GM06990 (cell line): ENCODE measurements at regions not wholly inside any gene's neighbourhood (a gene's known extent, or its start where the extent isn't known, plus 50 kb on each side); places are given as distances from the start of the nearest gene placed in this dataset.

Experiments used
- DNase-seq: peaks from one replicate; pipeline ENCODE4 v3.0.0-alpha.2; 2011; ENCODE audit not compliant: insufficient read length; ENCODE audit errors: extremely low read depth
- H3K27me3 ChIP-seq: replicated peaks from 2 replicates; pipeline ENCODE4 v1.6.0; 2011; ENCODE audit warnings: low read length; ENCODE audit not compliant: control insufficient read depth, insufficient read depth
- H3K36me3 ChIP-seq: 2 replicates; pipeline ENCODE4 v1.5.1; 2011; ENCODE audit warnings: low read length; ENCODE audit not compliant: control insufficient read depth, insufficient read depth
- H3K4me3 ChIP-seq: replicated peaks from 2 replicates; pipeline ENCODE4 v1.5.1; 2011; ENCODE audit warnings: low read depth, mild to moderate bottlenecking, control low read depth, low read length
- TF ChIP-seq, protein P1 (sequence below): IDR thresholded peaks from 2 replicates; pipeline ENCODE4 v1.5.1; 2011; ENCODE audit warnings: low read length, control low read depth, mild to moderate bottlenecking, inconsistent platforms; ENCODE audit not compliant: insufficient read depth, poor library complexity, severe bottlenecking

DNA sequence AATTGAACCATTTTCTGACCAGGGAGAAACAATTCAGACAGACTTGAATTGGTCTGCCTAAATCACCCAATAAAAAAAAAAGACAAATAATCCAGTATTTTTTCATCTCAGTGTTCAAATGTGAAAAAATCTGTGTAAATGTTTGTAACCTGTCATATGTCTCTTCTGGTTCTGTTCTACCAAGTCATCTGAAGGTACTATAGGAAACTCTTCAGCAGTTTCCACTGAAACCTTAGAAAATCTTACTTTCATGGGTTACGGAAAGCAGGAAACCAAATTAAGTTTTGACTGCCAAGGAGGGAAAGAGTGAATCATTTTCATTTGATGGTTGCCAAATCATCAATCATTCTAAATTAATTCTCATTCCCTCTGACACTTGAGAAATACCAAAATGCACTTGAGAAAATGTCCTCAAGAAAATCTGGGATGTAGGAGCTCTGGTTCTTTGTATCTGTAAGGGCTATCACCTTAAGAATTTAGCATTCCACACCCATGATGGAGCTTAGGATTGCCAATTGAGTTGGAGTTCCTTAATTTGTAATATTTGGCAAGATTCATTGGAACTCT, 278.2 kb upstream of the KCNH8 start:
- H3K4me3 ChIP-seq: no peak overlapping the region
- no peaks in the 10 kb centered on the region for H3K36me3 ChIP-seq
- no peaks in the 10 kb centered on the region for H3K27me3 ChIP-seq
- TF ChIP-seq, protein P1, sequence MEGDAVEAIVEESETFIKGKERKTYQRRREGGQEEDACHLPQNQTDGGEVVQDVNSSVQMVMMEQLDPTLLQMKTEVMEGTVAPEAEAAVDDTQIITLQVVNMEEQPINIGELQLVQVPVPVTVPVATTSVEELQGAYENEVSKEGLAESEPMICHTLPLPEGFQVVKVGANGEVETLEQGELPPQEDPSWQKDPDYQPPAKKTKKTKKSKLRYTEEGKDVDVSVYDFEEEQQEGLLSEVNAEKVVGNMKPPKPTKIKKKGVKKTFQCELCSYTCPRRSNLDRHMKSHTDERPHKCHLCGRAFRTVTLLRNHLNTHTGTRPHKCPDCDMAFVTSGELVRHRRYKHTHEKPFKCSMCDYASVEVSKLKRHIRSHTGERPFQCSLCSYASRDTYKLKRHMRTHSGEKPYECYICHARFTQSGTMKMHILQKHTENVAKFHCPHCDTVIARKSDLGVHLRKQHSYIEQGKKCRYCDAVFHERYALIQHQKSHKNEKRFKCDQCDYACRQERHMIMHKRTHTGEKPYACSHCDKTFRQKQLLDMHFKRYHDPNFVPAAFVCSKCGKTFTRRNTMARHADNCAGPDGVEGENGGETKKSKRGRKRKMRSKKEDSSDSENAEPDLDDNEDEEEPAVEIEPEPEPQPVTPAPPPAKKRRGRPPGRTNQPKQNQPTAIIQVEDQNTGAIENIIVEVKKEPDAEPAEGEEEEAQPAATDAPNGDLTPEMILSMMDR: no peak
- no peak for DNase-seq

DNA sequence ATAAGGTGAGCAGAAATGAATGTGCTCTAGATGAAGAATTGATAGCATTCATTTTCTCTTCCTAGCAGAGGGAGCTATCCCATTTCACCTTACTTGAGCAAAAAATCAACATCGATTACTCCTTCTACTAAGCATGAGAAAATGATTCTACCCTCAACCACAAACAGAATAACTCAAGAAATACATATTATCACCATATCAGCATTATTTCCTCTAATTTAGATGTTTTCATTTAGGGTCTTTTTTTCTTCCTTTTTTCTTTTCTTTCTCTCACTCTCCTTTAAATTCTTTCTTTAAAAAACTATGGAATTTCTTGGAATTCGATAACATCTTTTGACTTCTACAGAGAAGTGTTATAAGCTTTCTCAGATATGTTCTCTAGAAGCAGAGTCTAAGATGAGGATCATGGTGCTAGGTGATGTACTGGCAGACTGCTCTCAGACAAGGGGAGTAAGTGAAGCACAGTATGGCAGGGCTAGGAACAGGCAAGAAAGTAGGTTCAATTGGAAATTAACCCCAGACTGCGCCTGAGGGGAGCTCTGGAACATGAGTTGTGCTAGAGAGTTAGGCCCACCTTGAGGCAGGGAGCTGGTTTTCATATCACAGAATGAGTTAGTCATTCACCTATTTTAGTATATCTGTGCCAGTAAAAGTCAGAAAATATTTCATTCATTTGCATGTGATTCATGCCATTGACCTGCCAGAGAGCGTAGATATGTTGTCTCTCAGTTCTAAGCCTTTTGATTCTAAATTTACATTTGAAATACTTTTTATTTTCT, 279.2 kb upstream of the KCNH8 start:
- H3K27me3 ChIP-seq: no peaks in the 10 kb centered on the region
- TF ChIP-seq, protein P1: no peak
- H3K4me3 ChIP-seq: no peak overlapping the region
- no peaks in the 10 kb centered on the region for H3K36me3 ChIP-seq
- DNase-seq: no peak

DNA sequence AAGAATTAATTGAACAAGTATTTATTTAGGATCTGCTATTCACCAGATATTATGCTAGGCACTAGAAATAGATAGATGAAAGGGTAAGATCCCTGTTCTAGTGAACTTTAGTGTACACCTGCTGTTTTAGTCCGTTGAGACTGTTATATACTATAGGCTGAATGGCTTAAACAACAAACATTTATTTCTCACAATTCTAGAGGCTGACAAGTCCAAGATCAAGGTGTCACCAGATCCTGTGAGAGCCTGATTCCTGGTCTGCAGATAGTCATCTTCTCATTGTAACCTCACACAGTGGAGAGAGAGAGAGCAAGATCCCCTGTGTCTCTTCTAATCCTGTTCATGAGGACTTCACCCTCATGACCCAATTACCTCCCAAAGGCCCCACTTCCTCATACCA, 281.4 kb upstream of the KCNH8 start:
- Histone ChIP-seq H3K27me3 (no peaks in the 10 kb centered on the region), H3K36me3 (no peaks in the 10 kb centered on the region), H3K4me3 (no peak overlapping the region)
- TF ChIP-seq, protein P1: no peak
- DNase-seq: no peak

DNA sequence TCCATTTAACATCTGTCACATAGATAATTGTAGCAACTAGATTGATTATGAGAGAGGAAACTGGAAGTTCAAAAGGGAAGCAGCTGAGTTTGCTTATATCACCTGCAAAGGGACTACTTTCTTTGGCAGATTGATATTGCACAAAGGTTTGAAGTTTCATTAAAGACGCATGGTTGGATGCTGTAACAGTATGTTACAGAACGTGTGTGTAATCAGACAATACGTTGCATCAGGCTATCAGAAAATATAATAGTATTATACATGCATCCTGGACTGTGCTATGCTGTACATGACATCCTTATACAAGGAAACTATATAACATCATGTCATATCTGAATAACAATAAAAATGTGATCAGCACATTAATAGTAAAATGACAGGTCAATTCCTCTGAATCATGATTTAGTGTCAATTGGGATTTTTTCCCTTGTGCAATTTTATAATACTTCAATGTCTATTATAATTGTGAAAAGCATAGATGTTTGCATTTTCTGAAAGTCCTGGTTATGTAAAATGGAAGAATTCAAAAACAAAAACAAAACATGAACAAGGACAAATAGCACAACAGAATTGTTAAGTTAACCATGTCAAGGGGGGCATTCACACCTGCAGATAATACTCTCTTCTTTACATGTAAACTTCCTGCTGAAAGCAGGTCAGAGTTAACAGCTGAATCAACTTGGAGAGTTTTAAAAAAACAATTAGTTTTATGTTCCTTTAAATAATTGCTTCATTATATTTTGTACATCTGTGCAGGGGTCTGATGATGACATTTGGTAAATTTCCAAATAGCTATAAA, 283.2 kb upstream of the KCNH8 start:
- Histone ChIP-seq H3K36me3 (no peaks in the 10 kb centered on the region), H3K4me3 (no peak overlapping the region), H3K27me3 (no peaks in the 10 kb centered on the region)
- TF ChIP-seq, protein P1: no peak
- no peak for DNase-seq

DNA sequence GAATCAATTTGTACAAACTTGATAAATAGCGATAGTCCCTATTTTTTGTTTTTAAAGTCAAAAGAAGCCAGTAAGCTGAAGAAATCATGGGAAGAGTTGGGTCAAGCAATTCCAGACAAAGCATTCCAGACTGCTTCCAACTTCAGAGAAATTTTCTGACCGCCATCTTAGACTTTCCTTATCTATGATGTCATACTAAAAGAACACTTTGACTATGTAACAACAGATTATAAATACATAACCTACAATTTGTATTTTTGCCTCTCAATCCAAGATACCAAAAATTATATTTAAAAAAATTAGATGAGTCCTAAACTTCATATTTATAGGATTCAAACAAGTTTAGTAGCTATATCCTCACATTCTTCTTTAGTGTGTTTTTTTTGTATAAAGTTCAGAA, 286.2 kb upstream of the KCNH8 start:
- DNase-seq: no peak
- H3K27me3 ChIP-seq: no peaks in the 10 kb centered on the region
- TF ChIP-seq, protein P1: no peak
- H3K36me3 ChIP-seq: no peaks in the 10 kb centered on the region
- H3K4me3 ChIP-seq: no peak overlapping the region
